A549 (cell line): ENCODE measurements at regions not wholly inside any gene's neighbourhood (a gene's known extent, or its start where the extent isn't known, plus 50 kb on each side); places are given as distances from the start of the nearest gene placed in this dataset.

Experiments
- ATAC-seq, 2 experiments: fragments of 200-7000 bp in 1 of 2; fragments of >200 bp in 1 of 2; cut with Nextera tagmentation in 1 of 2; cut with Tn5 transposase in 1 of 2; 3 replicates each; pipeline versions ENCODE4 v1.8.0 to v1.9.1; 2018 to 2020; ENCODE audit warnings: mild to moderate bottlenecking in 1 of 2, moderate library complexity in 1 of 2
- CTCF ChIA-PET: fragments of 300-600 bp; sonication (Branson Sonifier 250); formaldehyde crosslinking; extraction: SDS; loops from one replicate; lab custom pipeline; 2021; ENCODE audit warnings: antibody characterized with exemption, inconsistent platforms; lab: Yijun Ruan, JAX
- POLR2A ChIA-PET: fragments of 350-600 bp; formaldehyde crosslinking; extraction: SDS; loops from one replicate; lab custom pipeline; 2021; ENCODE audit warnings: antibody characterized with exemption, inconsistent platforms; lab: Yijun Ruan, JAX
- DNase-seq, 2 experiments: peaks; one replicate each; pipeline versions ENCODE4 v3.0.0 to v3.0.0-alpha.2; 2011 to 2016; ENCODE audit warnings: low read depth in 1 of 2, low spot score in 1 of 2
- FAIRE-seq: peaks from 2 replicates; lab custom pipeline; 2011; peaks lifted over from hg19 to GRCh38; lab: Jason Lieb, UNC
- H3K27ac ChIP-seq, 2 experiments: fragments of >200 bp; sonication (Bioruptor Twin); formaldehyde crosslinking; 3 replicates each; pipeline ENCODE4 v1.5.1; 2016 to 2017
- H3K4me1 ChIP-seq: fragments of >200 bp; sonication (Bioruptor Twin); formaldehyde crosslinking; 3 replicates; pipeline ENCODE4 v1.6.1; 2016
- H3K4me2 ChIP-seq: fragments of >200 bp; sonication (Bioruptor Twin); formaldehyde crosslinking; 3 replicates; pipeline ENCODE4 v1.6.1; 2016
- H3K4me3 ChIP-seq: fragments of >200 bp; sonication (Bioruptor Twin); formaldehyde crosslinking; 3 replicates; pipeline ENCODE4 v1.5.1; 2016
- H3K9me3 ChIP-seq: fragments of >200 bp; sonication (Bioruptor Twin); formaldehyde crosslinking; 3 replicates; pipeline ENCODE4 v1.6.1; 2016
- BHLHE40 ChIP-seq: IDR thresholded peaks from 2 replicates; pipeline ENCODE4 v1.6.1; 2012; ENCODE audit warnings: low read depth, low read length, inconsistent platforms
- CBX2 ChIP-seq: fragments of 200-600 bp; sonication (generic); IDR thresholded peaks from 2 replicates; pipeline ENCODE4 v1.6.1; 2016; ENCODE audit warnings: low read depth, mild to moderate bottlenecking, borderline replicate concordance
- CEBPB ChIP-seq, 2 experiments: fragments of >200 bp in 1 of 2; sonication (Bioruptor Twin) in 1 of 2; formaldehyde crosslinking in 1 of 2; IDR thresholded peaks; 2 replicates each; pipeline ENCODE4 v1.6.1; 2012 to 2016
- CHD2 ChIP-seq: fragments of 150-350 bp; IDR thresholded peaks from 2 replicates; pipeline ENCODE4 v1.6.1; 2014; ENCODE audit warnings: low read length; ENCODE audit not compliant: partially characterized antibody
- EHF ChIP-seq: fragments of 250-450 bp; sonication (Bioruptor Pico); IDR thresholded peaks from 2 replicates; pipeline ENCODE4 v1.5.0; 2020; ENCODE audit warnings: mild to moderate bottlenecking
- FOSB ChIP-seq: fragments of 250-450 bp; sonication (Bioruptor Pico); IDR thresholded peaks from 2 replicates; pipeline ENCODE4 v1.5.0; 2020; ENCODE audit warnings: mild to moderate bottlenecking, moderate library complexity
- FOSL2 ChIP-seq, 2 experiments: fragments of 450-650 bp in 1 of 2; fragments of >200 bp in 1 of 2; sonication (Bioruptor Twin) in 1 of 2; formaldehyde crosslinking; IDR thresholded peaks; 2 replicates each; pipeline versions ENCODE4 v1.5.0 to v1.6.1; 2016 to 2020; ENCODE audit warnings: mild to moderate bottlenecking in 1 of 2, moderate library complexity in 1 of 2
- GATA3 ChIP-seq: IDR thresholded peaks from 2 replicates; pipeline ENCODE4 v1.6.1; 2012; ENCODE audit warnings: borderline replicate concordance
- HEYL ChIP-seq: fragments of 250-450 bp; sonication (Bioruptor Pico); IDR thresholded peaks from 2 replicates; pipeline ENCODE4 v1.8.0; 2021; ENCODE audit warnings: mild to moderate bottlenecking, moderate library complexity
- HMGXB4 ChIP-seq: fragments of 250-450 bp; sonication (Bioruptor Pico); IDR thresholded peaks from 2 replicates; pipeline ENCODE4 v1.5.0; 2021; ENCODE audit warnings: mild to moderate bottlenecking, moderate library complexity, borderline replicate concordance
- KDM1A ChIP-seq: fragments of 200-600 bp; sonication (generic); IDR thresholded peaks from 2 replicates; pipeline ENCODE4 v1.6.1; 2016; ENCODE audit warnings: low read depth, mild to moderate bottlenecking
- KDM5A ChIP-seq: fragments of 200-600 bp; sonication (generic); IDR thresholded peaks from 2 replicates; pipeline ENCODE4 v1.6.1; 2016; ENCODE audit warnings: antibody characterized with exemption, mild to moderate bottlenecking
- MAFK ChIP-seq: fragments of 450-650 bp; IDR thresholded peaks from 2 replicates; pipeline ENCODE4 v1.6.1; 2014; ENCODE audit not compliant: partially characterized antibody
- MAZ ChIP-seq: fragments of 150-350 bp; IDR thresholded peaks from 2 replicates; pipeline ENCODE4 v1.6.1; 2014; ENCODE audit warnings: antibody characterized with exemption, low read depth, low read length, borderline replicate concordance
- PHF8 ChIP-seq: fragments of 200-600 bp; sonication (generic); IDR thresholded peaks from 2 replicates; pipeline ENCODE4 v1.6.1; 2016; ENCODE audit warnings: low read depth, mild to moderate bottlenecking, antibody characterized with exemption, moderate library complexity, borderline replicate concordance
- SMC3 ChIP-seq: fragments of >200 bp; sonication (Bioruptor Twin); formaldehyde crosslinking; IDR thresholded peaks from 3 replicates; pipeline ENCODE4 v1.6.1; 2018; ENCODE audit warnings: inconsistent platforms
- TP53 ChIP-seq: fragments of 250-450 bp; sonication (Bioruptor Pico); IDR thresholded peaks from 2 replicates; pipeline ENCODE4 v1.5.0; 2021; ENCODE audit warnings: mild to moderate bottlenecking, moderate library complexity
- ZFP36 ChIP-seq: fragments of 450-650 bp; IDR thresholded peaks from 2 replicates; pipeline ENCODE4 v1.6.1; 2014; ENCODE audit warnings: borderline replicate concordance; ENCODE audit not compliant: partially characterized antibody
- ZSCAN20 ChIP-seq: fragments of 250-450 bp; sonication (Bioruptor Pico); IDR thresholded peaks from 2 replicates; pipeline ENCODE4 v1.8.0; 2022; ENCODE audit warnings: mild to moderate bottlenecking, moderate library complexity
- whole genome bisulfite sequencing: methylation state at CpG from one replicate; pipeline ENCODE4 v1.1.6; 2017; ENCODE audit errors: missing lambda C conversion rate; 5-methylcytosine and 5-hydroxymethylcytosine counted together
- TF ChIP-seq, protein P1 (sequence below): fragments of >200 bp; sonication (Bioruptor Twin); formaldehyde crosslinking; IDR thresholded peaks from 3 replicates; pipeline ENCODE4 v1.5.1; 2016
- TF ChIP-seq, protein P2 (sequence below): fragments of 200-600 bp; sonication (generic); IDR thresholded peaks from 2 replicates; pipeline ENCODE4 v1.6.1; 2016; ENCODE audit warnings: antibody characterized with exemption, mild to moderate bottlenecking, moderate library complexity
- TF ChIP-seq, protein P3 (sequence below): fragments of >200 bp; sonication (Bioruptor Twin); formaldehyde crosslinking; IDR thresholded peaks from 3 replicates; pipeline ENCODE4 v1.6.1; 2016

GRCh38 chr5:124253203-124253810, 493.1 kb downstream of the ZNF608 start:
- H3K27ac ChIP-seq = no peak overlapping the region
- no peaks in the 10 kb centered on the region for H3K9me3 ChIP-seq
- H3K4me2 ChIP-seq = no peak overlapping the region
- no peak overlapping the region for H3K4me3 ChIP-seq
- DNase-seq (no peak), FAIRE-seq (no peak), ATAC-seq (no peak)
- ChIA-PET POLR2A (no interaction called here), CTCF (interaction anchor here (1.3 kb wide), 1 partner anchor 8 kb away, joined by 4 read pairs; no protein-coding TSS in a partner anchor)
- TF ChIP-seq FOSL2 (IDR thresholded peaks at IDR 0.05) (no peak), FOSL2 (CRISPR knock-in tag; IDR thresholded peaks at IDR 0.05) (no peak), TP53 (no peak), PHF8 (no peak), ZSCAN20 (CRISPR knock-in tag) (no peak), KDM1A (no peak), HMGXB4 (CRISPR knock-in tag) (no peak)
- WGBS = 61% methylated on average over 11 of the region's 11 CpGs
- H3K4me1 ChIP-seq = no peaks in the 10 kb centered on the region

DNA sequence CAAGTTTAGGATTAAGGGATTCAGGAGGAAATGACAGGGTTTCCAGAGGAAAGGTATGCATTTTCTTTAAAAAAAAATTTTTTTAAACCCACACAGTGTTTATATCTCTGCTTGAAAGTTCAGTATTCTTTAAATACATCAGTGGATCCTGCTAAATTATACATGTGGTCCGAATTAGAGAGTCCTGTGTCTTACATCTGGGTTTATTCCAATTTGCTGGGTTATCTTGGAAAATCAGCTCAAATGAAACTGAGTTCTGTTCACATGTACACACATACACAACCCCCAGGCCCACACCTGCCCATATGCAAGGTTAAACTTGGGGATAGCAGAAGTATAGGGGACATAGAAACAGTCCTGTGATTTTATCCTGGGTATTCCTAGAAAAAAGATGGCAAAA, 493.7 kb downstream of the ZNF608 start:
- no peaks in the 10 kb centered on the region for H3K4me1 ChIP-seq
- TF ChIP-seq, protein P1, sequence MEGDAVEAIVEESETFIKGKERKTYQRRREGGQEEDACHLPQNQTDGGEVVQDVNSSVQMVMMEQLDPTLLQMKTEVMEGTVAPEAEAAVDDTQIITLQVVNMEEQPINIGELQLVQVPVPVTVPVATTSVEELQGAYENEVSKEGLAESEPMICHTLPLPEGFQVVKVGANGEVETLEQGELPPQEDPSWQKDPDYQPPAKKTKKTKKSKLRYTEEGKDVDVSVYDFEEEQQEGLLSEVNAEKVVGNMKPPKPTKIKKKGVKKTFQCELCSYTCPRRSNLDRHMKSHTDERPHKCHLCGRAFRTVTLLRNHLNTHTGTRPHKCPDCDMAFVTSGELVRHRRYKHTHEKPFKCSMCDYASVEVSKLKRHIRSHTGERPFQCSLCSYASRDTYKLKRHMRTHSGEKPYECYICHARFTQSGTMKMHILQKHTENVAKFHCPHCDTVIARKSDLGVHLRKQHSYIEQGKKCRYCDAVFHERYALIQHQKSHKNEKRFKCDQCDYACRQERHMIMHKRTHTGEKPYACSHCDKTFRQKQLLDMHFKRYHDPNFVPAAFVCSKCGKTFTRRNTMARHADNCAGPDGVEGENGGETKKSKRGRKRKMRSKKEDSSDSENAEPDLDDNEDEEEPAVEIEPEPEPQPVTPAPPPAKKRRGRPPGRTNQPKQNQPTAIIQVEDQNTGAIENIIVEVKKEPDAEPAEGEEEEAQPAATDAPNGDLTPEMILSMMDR = no peak
- TF ChIP-seq TP53 (no peak), BHLHE40 (no peak), CEBPB (IDR thresholded peaks at IDR 0.05) (no peak)
- ChIA-PET POLR2A (no interaction called here), CTCF (interaction anchor here (1.2 to 1.3 kb wide), 2 partner anchors 8 to 20 kb away, joined by 4 read pairs; no protein-coding TSS in a partner anchor)
- no peak for DNase-seq
- H3K4me2 ChIP-seq = no peak overlapping the region
- 3% methylated on average over 1 of the region's 1 CpG for WGBS
- ATAC-seq = no peak
- no peak overlapping the region for H3K27ac ChIP-seq
- FAIRE-seq = no peak
- H3K9me3 ChIP-seq = no peaks in the 10 kb centered on the region
- H3K4me3 ChIP-seq = no peak overlapping the region

GRCh38 chr5:124252191-124252638, 494.2 kb downstream of the ZNF608 start:
- Histone ChIP-seq H3K9me3 (peaks cover 2% of the 10 kb centered on the region; the same call in 1 of the 3 replicates), H3K4me2 (no peak overlapping the region), H3K4me1 (no peaks in the 10 kb centered on the region), H3K4me3 (no peak overlapping the region), H3K27ac (no peak overlapping the region)
- CTCF ChIA-PET = interaction anchor here (1.1 to 1.3 kb wide), 3 partner anchors 9 to 20 kb away, joined by 3 to 4 read pairs (median 4); no protein-coding TSS in a partner anchor
- no peak for ATAC-seq
- DNase-seq = no peak
- no peak for TF ChIP-seq MAFK
- no peak for TF ChIP-seq GATA3
- TF ChIP-seq TP53 = no peak
- TF ChIP-seq, protein P2, sequence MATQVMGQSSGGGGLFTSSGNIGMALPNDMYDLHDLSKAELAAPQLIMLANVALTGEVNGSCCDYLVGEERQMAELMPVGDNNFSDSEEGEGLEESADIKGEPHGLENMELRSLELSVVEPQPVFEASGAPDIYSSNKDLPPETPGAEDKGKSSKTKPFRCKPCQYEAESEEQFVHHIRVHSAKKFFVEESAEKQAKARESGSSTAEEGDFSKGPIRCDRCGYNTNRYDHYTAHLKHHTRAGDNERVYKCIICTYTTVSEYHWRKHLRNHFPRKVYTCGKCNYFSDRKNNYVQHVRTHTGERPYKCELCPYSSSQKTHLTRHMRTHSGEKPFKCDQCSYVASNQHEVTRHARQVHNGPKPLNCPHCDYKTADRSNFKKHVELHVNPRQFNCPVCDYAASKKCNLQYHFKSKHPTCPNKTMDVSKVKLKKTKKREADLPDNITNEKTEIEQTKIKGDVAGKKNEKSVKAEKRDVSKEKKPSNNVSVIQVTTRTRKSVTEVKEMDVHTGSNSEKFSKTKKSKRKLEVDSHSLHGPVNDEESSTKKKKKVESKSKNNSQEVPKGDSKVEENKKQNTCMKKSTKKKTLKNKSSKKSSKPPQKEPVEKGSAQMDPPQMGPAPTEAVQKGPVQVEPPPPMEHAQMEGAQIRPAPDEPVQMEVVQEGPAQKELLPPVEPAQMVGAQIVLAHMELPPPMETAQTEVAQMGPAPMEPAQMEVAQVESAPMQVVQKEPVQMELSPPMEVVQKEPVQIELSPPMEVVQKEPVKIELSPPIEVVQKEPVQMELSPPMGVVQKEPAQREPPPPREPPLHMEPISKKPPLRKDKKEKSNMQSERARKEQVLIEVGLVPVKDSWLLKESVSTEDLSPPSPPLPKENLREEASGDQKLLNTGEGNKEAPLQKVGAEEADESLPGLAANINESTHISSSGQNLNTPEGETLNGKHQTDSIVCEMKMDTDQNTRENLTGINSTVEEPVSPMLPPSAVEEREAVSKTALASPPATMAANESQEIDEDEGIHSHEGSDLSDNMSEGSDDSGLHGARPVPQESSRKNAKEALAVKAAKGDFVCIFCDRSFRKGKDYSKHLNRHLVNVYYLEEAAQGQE = no peak
- TF ChIP-seq MAZ = no peak
- TF ChIP-seq, protein P3, sequence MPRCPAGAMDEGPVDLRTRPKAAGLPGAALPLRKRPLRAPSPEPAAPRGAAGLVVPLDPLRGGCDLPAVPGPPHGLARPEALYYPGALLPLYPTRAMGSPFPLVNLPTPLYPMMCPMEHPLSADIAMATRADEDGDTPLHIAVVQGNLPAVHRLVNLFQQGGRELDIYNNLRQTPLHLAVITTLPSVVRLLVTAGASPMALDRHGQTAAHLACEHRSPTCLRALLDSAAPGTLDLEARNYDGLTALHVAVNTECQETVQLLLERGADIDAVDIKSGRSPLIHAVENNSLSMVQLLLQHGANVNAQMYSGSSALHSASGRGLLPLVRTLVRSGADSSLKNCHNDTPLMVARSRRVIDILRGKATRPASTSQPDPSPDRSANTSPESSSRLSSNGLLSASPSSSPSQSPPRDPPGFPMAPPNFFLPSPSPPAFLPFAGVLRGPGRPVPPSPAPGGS = no peak
- TF ChIP-seq CBX2 = no peak
- TF ChIP-seq SMC3 = no peak
- TF ChIP-seq HEYL (CRISPR knock-in tag) = no peak
- TF ChIP-seq ZFP36 = no peak
- no peak for TF ChIP-seq KDM5A
- no peak for TF ChIP-seq FOSB (CRISPR knock-in tag)
- TF ChIP-seq CHD2 = no peak
- TF ChIP-seq EHF (CRISPR knock-in tag) = no peak
- FAIRE-seq = no peak
- POLR2A ChIA-PET = no interaction called here
- 73% methylated on average over 2 of the region's 2 CpGs for WGBS
